Neural cell (in vitro differentiated cells): ENCODE measurements at regions not wholly inside any gene's neighbourhood (a gene's known extent, or its start where the extent isn't known, plus 50 kb on each side); places are given as distances from the start of the nearest gene placed in this dataset.

Source experiments
- H2AFZ ChIP-seq: fragments of 200-600, 300-800 bp; sonication (generic), shearing (Covaris generic); 2 replicates; pipeline ENCODE4 v1.6.0; 2014; ENCODE audit warnings: low read depth, mild to moderate bottlenecking, antibody characterized with exemption, low read length, moderate library complexity
- H3F3A ChIP-seq: fragments of 200-600 bp; shearing (Covaris generic); 2 replicates; pipeline ENCODE4 v1.6.1; 2016; ENCODE audit warnings: mild to moderate bottlenecking, moderate library complexity, mixed read lengths, antibody characterized with exemption, low read length; ENCODE audit not compliant: insufficient read depth, poor library complexity, severe bottlenecking
- H3K27ac ChIP-seq: fragments of 200-600, 300-800 bp; sonication (generic), shearing (Covaris generic); 2 replicates; pipeline ENCODE4 v1.5.1; 2014; ENCODE audit warnings: mild to moderate bottlenecking, low read length, moderate library complexity
- H3K27me3 ChIP-seq: fragments of 300-800, 200-600 bp; sonication (generic), shearing (Covaris generic); 2 replicates; pipeline ENCODE4 v1.6.0; 2014; ENCODE audit warnings: mild to moderate bottlenecking, low read depth, low read length, moderate library complexity; ENCODE audit not compliant: insufficient read depth
- H3K36me3 ChIP-seq: fragments of 300-800, 200-600 bp; sonication (generic), shearing (Covaris generic); 2 replicates; pipeline ENCODE4 v1.5.1; 2014; ENCODE audit warnings: mild to moderate bottlenecking, antibody characterized with exemption, low read length, moderate library complexity; ENCODE audit not compliant: insufficient read depth
- H3K4me2 ChIP-seq: fragments of 300-800, 200-600 bp; sonication (generic), shearing (Covaris generic); 2 replicates; pipeline ENCODE4 v1.6.0; 2014; ENCODE audit warnings: mild to moderate bottlenecking, low read length
- H3K4me3 ChIP-seq: fragments of 300-800, 200-600 bp; sonication (generic), shearing (Covaris generic); 2 replicates; pipeline ENCODE4 v1.5.1; 2014; ENCODE audit warnings: mild to moderate bottlenecking, low read length, moderate library complexity
- H3K79me2 ChIP-seq: fragments of 200-600 bp; shearing (Covaris generic); replicated peaks from 2 replicates; pipeline ENCODE4 v1.6.0; 2014; ENCODE audit warnings: mild to moderate bottlenecking, low read length, moderate library complexity; ENCODE audit not compliant: insufficient read depth
- H3K9ac ChIP-seq: fragments of 300-800, 200-600 bp; sonication (generic), shearing (Covaris generic); 2 replicates; pipeline ENCODE4 v1.6.1; 2016; ENCODE audit warnings: mild to moderate bottlenecking, low read length, mixed read lengths
- H3K9me2 ChIP-seq: fragments of 200-600 bp; shearing (Covaris generic); 2 replicates; pipeline ENCODE4 v1.6.1; 2016; ENCODE audit warnings: mild to moderate bottlenecking, low read length, mixed read lengths; ENCODE audit not compliant: insufficient read depth
- H3K9me3 ChIP-seq: fragments of 200-600, 300-800 bp; sonication (generic), shearing (Covaris generic); 2 replicates; pipeline ENCODE4 v1.6.1; 2016; ENCODE audit warnings: mild to moderate bottlenecking, mixed run types, low read length, moderate library complexity, mixed read lengths
- H4K20me1 ChIP-seq: fragments of 200-600 bp; shearing (Covaris generic); 2 replicates; pipeline ENCODE4 v1.6.1; 2016; ENCODE audit warnings: mild to moderate bottlenecking, mixed run types; ENCODE audit not compliant: insufficient read depth
- CTCF ChIP-seq: fragments of 450-650 bp; IDR thresholded peaks from 2 replicates; pipeline ENCODE4 v1.5.1; 2014; ENCODE audit warnings: antibody characterized with exemption, mild to moderate bottlenecking, moderate library complexity; ENCODE audit not compliant: poor library complexity, severe bottlenecking
- EP300 ChIP-seq: fragments of 450-650 bp; conservative IDR thresholded peaks from 2 replicates; pipeline ENCODE4 v1.6.1; 2014; ENCODE audit warnings: antibody characterized with exemption, mild to moderate bottlenecking, moderate library complexity; ENCODE audit not compliant: poor library complexity, severe bottlenecking
- EZH2 ChIP-seq: fragments of 200-600, 300-800 bp; shearing (Covaris generic), sonication (generic); IDR thresholded peaks from 2 replicates; pipeline ENCODE4 v1.6.1; 2014; ENCODE audit warnings: antibody characterized with exemption, low read length, borderline replicate concordance, mild to moderate bottlenecking; ENCODE audit not compliant: insufficient read depth, poor library complexity, severe bottlenecking
- MXI1 ChIP-seq: fragments of 450-650 bp; conservative IDR thresholded peaks from 2 replicates; pipeline ENCODE4 v1.6.1; 2014; ENCODE audit warnings: antibody characterized with exemption, mild to moderate bottlenecking; ENCODE audit not compliant: poor library complexity, severe bottlenecking
- POLR2AphosphoS5 ChIP-seq: IDR thresholded peaks from 2 replicates; pipeline ENCODE4 v1.6.1; 2012
- RAD21 ChIP-seq: fragments of 450-650 bp; conservative IDR thresholded peaks from 2 replicates; pipeline ENCODE4 v1.6.1; 2014; ENCODE audit warnings: antibody characterized with exemption, mild to moderate bottlenecking, moderate library complexity
- REST ChIP-seq: IDR thresholded peaks from 2 replicates; pipeline ENCODE4 v1.6.1; 2012; ENCODE audit warnings: borderline replicate concordance
- SMC3 ChIP-seq: fragments of 450-650 bp; conservative IDR thresholded peaks from 2 replicates; pipeline ENCODE4 v1.6.1; 2014; ENCODE audit warnings: antibody characterized with exemption, mild to moderate bottlenecking, moderate library complexity; ENCODE audit not compliant: poor library complexity
- TAF1 ChIP-seq: IDR thresholded peaks from 2 replicates; pipeline ENCODE4 v1.6.1; 2012; ENCODE audit warnings: low read depth

GRCh38 chr9:14398473-14398872 lies 84.5 kb upstream of the NFIB start:
- Histone ChIP-seq H4K20me1 (no peaks in the 10 kb centered on the region), H3K4me2 (no peak overlapping the region), H3K9me2 (no peaks in the 10 kb centered on the region), H3K27me3 (no peaks in the 10 kb centered on the region), H2AFZ (no peak overlapping the region), H3F3A (no peaks in the 10 kb centered on the region), H3K9me3 (no peaks in the 10 kb centered on the region), H3K9ac (no peak overlapping the region), H3K27ac (no peak overlapping the region), H3K36me3 (no peaks in the 10 kb centered on the region), H3K79me2 (no peaks in the 10 kb centered on the region), H3K4me3 (no peak overlapping the region)
- TF ChIP-seq POLR2AphosphoS5 (no peak), TAF1 (no peak), EZH2 (no peak), RAD21 (no peak), CTCF (no peak), SMC3 (no peak), MXI1 (no peak)

- Histone ChIP-seq H3K27me3 (no peaks in the 10 kb centered on the region), H3K9me3 (no peaks in the 10 kb centered on the region), H3K27ac (no peak overlapping the region), H4K20me1 (no peaks in the 10 kb centered on the region), H3F3A (no peaks in the 10 kb centered on the region), H3K4me3 (no peak overlapping the region), H3K4me2 (no peak overlapping the region), H3K9me2 (no peaks in the 10 kb centered on the region), H3K79me2 (no peaks in the 10 kb centered on the region), H3K9ac (no peak overlapping the region), H3K36me3 (no peaks in the 10 kb centered on the region), H2AFZ (no peak overlapping the region)
- TF ChIP-seq REST (no peak), CTCF (no peak), POLR2AphosphoS5 (no peak), RAD21 (no peak), TAF1 (no peak), SMC3 (no peak), EP300 (no peak), EZH2 (no peak), MXI1 (no peak)
Observed at GRCh38 chr9:14396171-14396570, 82.2 kb upstream of the NFIB start.
